H9 (cell line): ENCODE measurements at regions not wholly inside any gene's neighbourhood (a gene's known extent, or its start where the extent isn't known, plus 50 kb on each side); places are given as distances from the start of the nearest gene placed in this dataset.
A peak's percentile ranks its signal among the peaks of the same experiment; 100 is the strongest.

Experiments
- DNase-seq: peaks from one replicate; pipeline ENCODE4 v3.0.0-alpha.2; 2017
- H2AFZ ChIP-seq: one replicate; pipeline ENCODE4 v1.6.1; 2013; ENCODE audit warnings: mild to moderate bottlenecking, low read length, control low read depth, moderate library complexity
- H2AK5ac ChIP-seq: 2 replicates; pipeline ENCODE4 v1.6.1; 2013; ENCODE audit warnings: low read length, control low read depth, mixed read lengths; ENCODE audit not compliant: insufficient read length
- H2BK120ac ChIP-seq: one replicate; pipeline ENCODE4 v1.6.1; 2013; ENCODE audit warnings: low read depth, mild to moderate bottlenecking, low read length, control low read depth, inconsistent platforms; ENCODE audit not compliant: poor library complexity, severe bottlenecking
- H2BK12ac ChIP-seq: 2 replicates; pipeline ENCODE4 v1.6.1; 2013; ENCODE audit warnings: low read length, control low read depth, mixed read lengths, low read depth; ENCODE audit not compliant: insufficient read length
- H2BK15ac ChIP-seq: 2 replicates; pipeline ENCODE4 v1.6.1; 2013; ENCODE audit warnings: low read depth, low read length, control low read depth
- H2BK20ac ChIP-seq: one replicate; pipeline ENCODE4 v1.6.1; 2013; ENCODE audit warnings: low read depth, mild to moderate bottlenecking, low read length, control low read depth, inconsistent platforms; ENCODE audit not compliant: poor library complexity, severe bottlenecking
- H2BK5ac ChIP-seq: 2 replicates; pipeline ENCODE4 v1.6.1; 2013; ENCODE audit warnings: low read length, control low read depth, mixed read lengths; ENCODE audit not compliant: insufficient read length
- H3K14ac ChIP-seq: 2 replicates; pipeline ENCODE4 v1.6.1; 2013; ENCODE audit warnings: low read length, control low read depth; ENCODE audit not compliant: insufficient read depth
- H3K18ac ChIP-seq: 2 replicates; pipeline ENCODE4 v1.6.1; 2013; ENCODE audit warnings: low read depth, mild to moderate bottlenecking, mixed read lengths, low read length, control low read depth; ENCODE audit not compliant: insufficient read length
- H3K23ac ChIP-seq: 2 replicates; pipeline ENCODE4 v1.6.1; 2013; ENCODE audit warnings: low read length, control low read depth, mixed read lengths, low read depth; ENCODE audit not compliant: insufficient read length
- H3K23me2 ChIP-seq: 2 replicates; pipeline ENCODE4 v1.6.1; 2013; ENCODE audit warnings: low read depth, mild to moderate bottlenecking, mixed read lengths, low read length, control low read depth; ENCODE audit not compliant: insufficient read length, poor library complexity, severe bottlenecking
- H3K27ac ChIP-seq: 2 replicates; pipeline ENCODE4 v1.5.1; 2013; ENCODE audit warnings: low read length, control low read depth, mixed read lengths, low read depth; ENCODE audit not compliant: insufficient read length
- H3K27me3 ChIP-seq: 2 replicates; pipeline ENCODE4 v1.6.1; 2013; ENCODE audit warnings: low read length, control low read depth, inconsistent platforms; ENCODE audit not compliant: insufficient read depth
- H3K4ac ChIP-seq: 2 replicates; pipeline ENCODE4 v1.6.1; 2013; ENCODE audit warnings: low read depth, mild to moderate bottlenecking, control low read depth, inconsistent platforms, low read length, moderate library complexity
- H3K4me1 ChIP-seq: 2 replicates; pipeline ENCODE4 v1.6.1; 2013; ENCODE audit warnings: low read length, control low read depth, inconsistent platforms; ENCODE audit not compliant: insufficient read depth
- H3K4me2 ChIP-seq: 2 replicates; pipeline ENCODE4 v1.6.1; 2013; ENCODE audit warnings: low read length, control low read depth, mixed read lengths; ENCODE audit not compliant: insufficient read length, insufficient read depth
- H3K56ac ChIP-seq: 2 replicates; pipeline ENCODE4 v1.6.1; 2013; ENCODE audit warnings: low read depth, mild to moderate bottlenecking, mixed read lengths, low read length, control low read depth; ENCODE audit not compliant: insufficient read length
- H3K79me1 ChIP-seq: 2 replicates; pipeline ENCODE4 v1.6.1; 2013; ENCODE audit warnings: low read depth, mild to moderate bottlenecking, moderate library complexity, low read length, control low read depth, inconsistent platforms; ENCODE audit not compliant: insufficient read depth, poor library complexity, severe bottlenecking
- H3K79me2 ChIP-seq: 2 replicates; pipeline ENCODE4 v1.6.1; 2013; ENCODE audit warnings: low read length, control low read depth, inconsistent platforms; ENCODE audit not compliant: insufficient read depth
- H3K9ac ChIP-seq: 2 replicates; pipeline ENCODE4 v1.6.1; 2013; ENCODE audit warnings: low read length, control low read depth, mixed read lengths; ENCODE audit not compliant: insufficient read length; ENCODE audit errors: extremely low read depth
- H3K9me3 ChIP-seq: one replicate; pipeline ENCODE4 v1.6.1; 2013; ENCODE audit warnings: low read depth, low read length, inconsistent platforms; ENCODE audit not compliant: control insufficient read depth
- H3T11ph ChIP-seq: one replicate; pipeline ENCODE4 v1.6.1; 2013; ENCODE audit warnings: mild to moderate bottlenecking, low read length, control low read depth, inconsistent platforms
- H4K20me1 ChIP-seq: one replicate; pipeline ENCODE4 v1.6.1; 2013; ENCODE audit not compliant: control insufficient read depth, insufficient read length, insufficient read depth
- H4K5ac ChIP-seq: 2 replicates; pipeline ENCODE4 v1.6.1; 2013; ENCODE audit warnings: low read depth, mild to moderate bottlenecking, mixed read lengths, low read length, control low read depth; ENCODE audit not compliant: insufficient read length
- H4K8ac ChIP-seq: replicated peaks from 2 replicates; pipeline ENCODE4 v1.6.1; 2013; ENCODE audit warnings: low read length, control low read depth, mixed read lengths, low read depth; ENCODE audit not compliant: insufficient read length
- H4K91ac ChIP-seq: 2 replicates; pipeline ENCODE4 v1.6.1; 2013; ENCODE audit warnings: low read depth, mild to moderate bottlenecking, moderate library complexity, mixed read lengths, low read length, control low read depth; ENCODE audit not compliant: insufficient read length
- H3K27ac Mint-ChIP-seq, 3 experiments: 2 replicates in 2 of 3; 3 replicates in 1 of 3; pipeline ENCODE4 v1.8.0; 2020 to 2021; ENCODE audit warnings: mixed read lengths in 3 of 3, mild to moderate bottlenecking in 1 of 3, moderate library complexity in 1 of 3
- H3K27me3 Mint-ChIP-seq: 2 replicates; pipeline ENCODE4 v1.8.0; 2021; ENCODE audit warnings: low read depth, mild to moderate bottlenecking, moderate library complexity, mixed read lengths
- H3K36me3 Mint-ChIP-seq, 3 experiments: 2 replicates in 2 of 3; 3 replicates in 1 of 3; pipeline ENCODE4 v1.8.0; 2020 to 2021; ENCODE audit warnings: low read depth in 3 of 3, mixed read lengths in 3 of 3; ENCODE audit not compliant: insufficient read depth in 1 of 3
- H3K4me1 Mint-ChIP-seq, 2 experiments: 2 replicates each; pipeline ENCODE4 v1.8.0; 2020; ENCODE audit warnings: mixed read lengths in 2 of 2
- H3K4me3 Mint-ChIP-seq, 2 experiments: 2 replicates in 1 of 2; 3 replicates in 1 of 2; pipeline ENCODE4 v1.8.0; 2020 to 2021; ENCODE audit warnings: mild to moderate bottlenecking in 2 of 2, mixed read lengths in 2 of 2, moderate library complexity in 1 of 2
- H3K9me3 Mint-ChIP-seq, 2 experiments: 2 replicates in 1 of 2; 3 replicates in 1 of 2; pipeline ENCODE4 v1.8.0; 2020; ENCODE audit warnings: mild to moderate bottlenecking in 2 of 2, mixed read lengths in 2 of 2, moderate library complexity in 1 of 2
- CTCF ChIP-seq: fragments of 200-600 bp; sonication (generic); conservative IDR thresholded peaks from 3 replicates; pipeline ENCODE4 v1.8.0; 2021; ENCODE audit warnings: antibody characterized with exemption, mild to moderate bottlenecking
- WGBS: extraction: QIAGEN DNeasy Blood & Tissue Kit; methylation state at CpG from one replicate; pipeline ENCODE4 v1.1.7; 2013; ENCODE audit warnings: missing lambda C conversion rate, low lambda C conversion rate, mixed read lengths; ENCODE audit not compliant: insufficient read length; ENCODE audit errors: extremely low coverage; 5-methylcytosine and 5-hydroxymethylcytosine counted together

DNA sequence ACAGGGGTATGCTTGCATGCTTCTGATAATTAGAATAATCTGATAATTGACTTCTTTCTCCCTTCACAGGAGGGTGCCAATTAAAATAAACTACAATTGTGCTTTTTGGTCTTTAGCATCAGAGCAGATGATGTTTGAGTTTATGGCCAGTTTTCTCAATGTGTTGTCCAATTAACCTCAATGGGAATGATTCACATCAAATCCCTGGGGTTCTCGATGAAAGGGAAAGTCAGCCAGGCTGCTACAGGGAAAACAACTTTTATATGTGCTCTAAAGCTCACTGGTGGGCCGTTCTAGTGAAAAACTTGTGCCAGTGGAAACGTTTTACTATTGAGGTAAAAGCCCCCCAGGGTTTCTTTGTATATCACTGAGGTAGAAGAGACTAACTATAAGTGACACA is 887.3 kb upstream of the CRIM1 start:
- Histone ChIP-seq H3K23me2 (no peaks in the 10 kb centered on the region), H3K56ac (no peak overlapping the region), H3K9me3 (no peaks in the 10 kb centered on the region), H3K79me1 (no peaks in the 10 kb centered on the region), H3K23ac (no peak overlapping the region), H3K27ac (no peak overlapping the region), H2AFZ (no peak overlapping the region), H4K91ac (no peak overlapping the region), H2BK20ac (no peak overlapping the region), H3K4me1 (no peaks in the 10 kb centered on the region), H3K79me2 (no peaks in the 10 kb centered on the region), H2BK5ac (no peak overlapping the region), H4K5ac (no peak overlapping the region), H2BK12ac (no peak overlapping the region), H3K18ac (no peak overlapping the region), H2AK5ac (no peak overlapping the region), H3K4ac (no peak overlapping the region), H4K20me1 (no peaks in the 10 kb centered on the region), H3K27me3 (no peaks in the 10 kb centered on the region), H3T11ph (no peak overlapping the region), H2BK15ac (no peak overlapping the region), H3K9ac (no peak overlapping the region), H4K8ac (no peak overlapping the region), H3K4me2 (no peak overlapping the region), H3K14ac (no peak overlapping the region), H2BK120ac (no peak overlapping the region)
- no peak for DNase-seq
- WGBS, result no CpG with 5 or more reads among the region's 3 CpGs
- Mint-ChIP-seq H3K36me3 (no peaks in the 10 kb centered on the region), H3K4me1 (peaks cover 5 to 6% of the 10 kb centered on the region in 2 experiments; a peak in 3 of 4 replicates), H3K9me3 (no peaks in the 10 kb centered on the region), H3K4me3 (no peak overlapping the region), H3K27ac (peak overlapping the region in 2 of 3 experiments; percentile 22 to 44; a peak in 3 of 7 replicates), H3K27me3 (no peaks in the 10 kb centered on the region)
- no peak for TF ChIP-seq CTCF
